Posterior vena cava (tissue), 2 donors: ENCODE measurements at regions not wholly inside any gene's neighbourhood (a gene's known extent, or its start where the extent isn't known, plus 50 kb on each side); places are given as distances from the start of the nearest gene placed in this dataset.
"Not testable (repeated sequence)": the region's sequence is repeated elsewhere in the genome, so short reads cannot be mapped to it uniquely, and the experiment has no call there.

Experiments
- DNase-seq: peaks from one replicate; pipeline ENCODE4 v3.0.0-alpha.2; 2020; ENCODE audit warnings: low spot score
- intact Hi-C, 2 donors: fragments of 100-400 bp; cut with DNase I; formaldehyde crosslinking; loops; one replicate each; pipeline versions ENCODE4 v1.14.1 to v1.14.2; 2022 to 2023
- donor health status: DM: yes; HTN: yes; CAD: no.
- donor health status: DM: yes; HTN: yes; CAD: no.

GRCh38 chr2:87075054-87075790 is 53.6 kb upstream of the PLGLB1 start:
- DNase-seq: peak; percentile 80
- intact Hi-C loops: not testable (repeated sequence)

- peak; percentile 86 for DNase-seq
These were observed 54.2 kb upstream of the PLGLB1 start for GRCh38 chr2:87075791-87076252.

DNA sequence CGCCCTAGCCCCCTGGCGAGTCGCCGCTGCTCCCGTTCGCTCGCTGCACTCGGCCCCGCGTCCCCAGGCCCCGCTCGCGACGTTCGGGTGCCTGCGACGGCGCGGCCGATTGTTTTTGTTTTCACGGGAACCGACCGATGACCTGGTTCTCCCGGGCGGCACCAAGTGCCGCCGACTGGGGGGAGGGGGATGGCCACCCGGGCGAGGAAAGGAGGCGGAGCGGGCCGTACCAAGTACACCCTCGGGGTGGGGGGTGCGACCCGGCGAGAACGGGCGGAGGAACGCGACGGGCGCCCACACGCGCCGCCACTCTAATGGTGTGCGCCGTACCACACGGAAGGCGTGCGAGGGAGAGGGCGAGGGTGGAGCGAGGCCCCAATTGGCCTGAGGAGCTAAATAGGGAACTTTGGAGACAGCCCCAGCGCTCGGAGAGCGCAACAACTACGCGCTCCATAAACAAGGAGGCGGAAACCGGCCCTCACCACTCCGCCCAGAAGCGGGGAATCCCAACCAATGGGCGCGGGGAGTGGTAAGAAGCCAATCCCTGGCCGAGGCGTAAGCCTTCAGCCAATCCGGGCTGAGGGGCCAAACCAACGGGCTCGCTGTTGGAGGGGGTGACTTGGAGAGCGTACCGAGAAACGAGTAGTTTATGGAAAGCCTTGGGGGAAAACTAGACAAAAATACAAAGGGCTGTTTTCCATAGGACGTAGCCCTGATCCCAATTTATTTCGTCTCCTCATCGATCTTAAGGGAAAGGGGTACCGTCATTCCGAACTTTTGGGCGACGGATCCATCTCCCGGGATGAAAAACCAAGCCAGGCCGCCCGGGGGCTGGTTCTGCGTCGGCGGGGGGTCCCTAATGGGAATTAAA is 54.8 kb upstream of the PLGLB1 start:
- DNase-seq: peak; percentile 97
- intact Hi-C loops: not testable (repeated sequence)

More at GRCh38 chr2:87075791-87076252, 54.2 kb upstream of the PLGLB1 start:
- intact Hi-C loops: not testable (repeated sequence)

DNA sequence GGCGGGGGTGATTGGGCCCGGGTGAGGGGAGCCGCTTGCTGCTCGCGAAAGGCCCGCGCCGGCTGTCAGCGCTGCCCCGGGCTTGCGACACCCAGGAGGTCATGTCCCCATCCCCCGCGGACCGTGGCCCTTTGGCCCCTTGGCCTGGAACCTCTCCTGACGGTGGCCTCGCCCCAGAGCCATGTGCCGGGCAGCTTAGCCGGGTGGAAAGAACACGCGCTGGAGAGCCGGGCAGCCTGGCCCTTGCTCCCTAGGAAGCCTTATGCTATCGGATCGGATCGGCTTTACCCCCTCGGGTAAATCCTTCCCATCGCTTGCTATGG is 55.4 kb upstream of the PLGLB1 start:
- DNase-seq, intact Hi-C loops: not testable (repeated sequence)

DNA sequence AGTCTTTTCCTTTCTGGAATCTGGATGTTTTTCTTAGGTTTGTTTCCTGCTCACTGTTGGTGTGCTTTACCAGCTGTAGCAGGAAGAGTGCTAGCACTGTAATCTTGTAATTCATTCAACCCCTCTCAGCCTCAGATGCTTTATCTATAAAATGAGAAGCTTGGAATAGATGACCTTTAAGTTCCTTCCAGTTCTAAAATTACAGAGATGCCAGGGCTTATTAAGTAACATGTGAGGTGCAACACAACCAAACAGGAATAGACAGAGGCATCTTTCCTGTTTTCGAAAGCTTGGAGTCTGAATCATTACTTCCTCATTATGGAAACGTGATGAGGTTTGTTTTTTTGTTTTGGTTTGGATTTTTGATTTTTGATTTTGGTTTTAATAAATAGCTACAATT is 60.1 kb upstream of the PLGLB1 start:
- DNase-seq, intact Hi-C loops: not testable (repeated sequence)

- DNase-seq, intact Hi-C loops: not testable (repeated sequence)
These were observed 66.4 kb upstream of the PLGLB1 start for GRCh38 chr2:87088079-87088478.

DNA sequence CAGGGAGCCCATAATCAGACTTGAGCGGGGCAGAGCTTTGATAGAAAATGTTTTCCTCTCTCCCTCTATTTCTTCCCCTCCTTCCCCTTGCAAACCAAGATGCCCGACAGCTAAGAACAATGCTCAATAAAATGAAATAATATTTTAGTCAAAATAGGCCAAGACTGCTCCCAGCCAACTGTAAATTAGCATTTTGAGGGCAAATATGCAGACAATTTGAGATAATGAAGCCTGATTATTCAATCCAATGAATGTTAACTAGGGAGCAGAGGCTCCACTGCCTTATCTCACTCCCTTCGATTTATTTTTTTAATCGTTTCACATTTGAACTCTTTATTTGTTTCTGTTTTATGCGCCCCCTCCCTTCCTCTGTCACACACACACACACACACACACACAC is 67.8 kb upstream of the PLGLB1 start:
- intact Hi-C loops, DNase-seq: not testable (repeated sequence)

GRCh38 chr2:87093252-87093651 is 71.6 kb upstream of the PLGLB1 start:
- DNase-seq, intact Hi-C loops: not testable (repeated sequence)

DNA sequence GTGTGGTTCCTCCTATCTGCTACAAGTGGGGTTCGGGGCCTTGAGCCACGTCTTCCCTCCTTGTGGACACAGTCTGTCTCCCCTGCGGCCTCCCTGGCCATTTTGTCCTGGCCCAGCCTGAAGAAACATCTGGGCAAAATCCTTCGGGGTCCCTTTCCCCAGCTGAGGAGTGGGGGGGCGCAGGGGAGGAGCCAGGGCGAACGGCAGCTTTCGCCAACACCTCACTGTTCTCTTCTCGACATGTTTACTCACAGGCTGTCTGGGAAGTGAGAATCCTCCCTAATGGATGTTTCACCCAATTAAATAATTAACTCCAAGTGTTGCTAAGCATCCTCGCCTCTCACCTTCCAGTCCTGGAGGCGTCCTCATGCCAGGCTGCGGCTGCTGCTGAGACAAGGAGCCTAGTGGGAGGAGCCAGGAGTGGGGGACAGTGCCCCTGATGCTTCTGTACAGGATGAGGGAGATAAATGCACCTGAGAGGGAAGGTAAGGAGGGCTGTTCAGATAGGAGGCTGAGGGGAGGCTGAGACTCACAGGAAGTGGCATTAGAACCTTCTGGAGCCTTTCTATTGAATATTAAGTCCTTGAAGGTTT is 72.4 kb upstream of the PLGLB1 start:
- intact Hi-C loops: not testable (repeated sequence)
- DNase-seq: peak; percentile 38

DNA sequence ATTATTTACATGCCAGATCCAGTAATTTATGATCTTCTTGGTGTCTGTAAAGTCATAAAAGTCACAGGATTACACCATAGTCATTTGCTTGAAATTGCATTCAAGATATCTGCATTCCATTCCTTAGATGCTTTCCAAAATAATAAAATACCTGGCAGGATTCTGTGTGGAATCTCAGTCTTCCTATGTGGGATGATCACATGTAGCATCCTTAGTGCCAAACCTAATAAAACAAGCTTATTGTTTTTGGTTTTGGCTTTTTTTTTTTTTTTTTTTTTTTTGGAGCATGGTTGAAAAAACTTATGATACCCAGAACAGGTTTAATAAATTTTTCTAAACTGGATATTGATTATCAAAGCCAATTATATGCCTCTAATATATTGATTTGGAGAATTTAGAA is 74.2 kb upstream of the PLGLB1 start:
- intact Hi-C loops, DNase-seq: not testable (repeated sequence)

DNA sequence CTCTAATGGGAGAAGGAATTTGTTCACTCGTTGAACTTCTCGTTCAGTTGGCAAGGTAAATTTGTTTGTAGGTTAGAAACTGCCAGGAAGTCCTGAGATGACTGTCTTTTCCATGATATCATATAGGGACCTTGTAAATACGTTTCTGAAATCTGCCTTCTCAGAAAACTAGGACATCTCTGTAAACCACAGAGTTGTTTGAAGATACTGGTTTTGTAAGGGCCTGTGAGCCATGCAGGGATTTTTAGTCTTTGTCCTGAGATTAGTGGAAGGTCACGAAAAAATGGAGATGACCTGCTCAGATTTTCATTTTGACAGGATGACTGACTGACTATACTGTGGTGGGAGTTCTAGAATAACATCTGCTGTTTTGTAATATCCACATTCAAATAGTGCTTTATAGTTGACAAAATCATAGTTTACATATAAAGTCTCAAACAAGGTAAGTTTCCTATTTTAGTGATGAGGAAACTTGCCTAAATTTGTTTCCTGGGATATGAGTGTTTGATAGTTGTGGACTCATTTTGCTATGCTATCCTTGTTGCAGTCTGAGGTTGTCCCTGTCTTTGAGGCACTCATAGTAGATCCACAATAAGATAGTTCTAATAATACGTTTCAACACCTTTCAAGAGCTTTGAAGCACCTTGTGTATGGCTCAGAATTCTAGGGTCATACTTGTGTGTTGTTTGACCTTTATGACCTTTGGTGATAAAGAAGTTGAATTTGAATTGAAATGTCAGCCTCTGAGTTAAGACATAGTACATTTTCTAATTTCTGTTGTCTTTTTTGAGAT is 107.3 kb upstream of the PLGLB1 start:
- intact Hi-C loops, DNase-seq: not testable (repeated sequence)

DNA sequence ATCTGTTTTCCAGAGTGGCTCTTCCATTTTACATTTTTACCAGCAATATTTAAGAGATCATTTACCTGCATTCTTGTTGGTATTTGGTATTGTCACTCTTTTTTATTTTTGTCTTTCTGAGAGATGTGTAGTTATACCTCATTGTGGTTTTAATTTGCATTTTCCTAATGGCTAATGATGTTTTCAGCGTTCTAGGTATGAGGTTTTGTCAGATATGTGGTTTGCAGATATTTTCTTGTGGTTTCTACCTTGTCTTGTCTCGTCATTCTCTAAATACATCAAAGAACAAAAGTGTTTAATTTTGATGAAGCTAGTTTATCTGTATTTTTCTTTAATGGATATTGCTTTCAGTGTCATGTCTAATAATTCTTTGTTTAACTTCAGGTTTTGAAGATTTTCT is 110.9 kb upstream of the PLGLB1 start:
- DNase-seq, intact Hi-C loops: not testable (repeated sequence)

DNA sequence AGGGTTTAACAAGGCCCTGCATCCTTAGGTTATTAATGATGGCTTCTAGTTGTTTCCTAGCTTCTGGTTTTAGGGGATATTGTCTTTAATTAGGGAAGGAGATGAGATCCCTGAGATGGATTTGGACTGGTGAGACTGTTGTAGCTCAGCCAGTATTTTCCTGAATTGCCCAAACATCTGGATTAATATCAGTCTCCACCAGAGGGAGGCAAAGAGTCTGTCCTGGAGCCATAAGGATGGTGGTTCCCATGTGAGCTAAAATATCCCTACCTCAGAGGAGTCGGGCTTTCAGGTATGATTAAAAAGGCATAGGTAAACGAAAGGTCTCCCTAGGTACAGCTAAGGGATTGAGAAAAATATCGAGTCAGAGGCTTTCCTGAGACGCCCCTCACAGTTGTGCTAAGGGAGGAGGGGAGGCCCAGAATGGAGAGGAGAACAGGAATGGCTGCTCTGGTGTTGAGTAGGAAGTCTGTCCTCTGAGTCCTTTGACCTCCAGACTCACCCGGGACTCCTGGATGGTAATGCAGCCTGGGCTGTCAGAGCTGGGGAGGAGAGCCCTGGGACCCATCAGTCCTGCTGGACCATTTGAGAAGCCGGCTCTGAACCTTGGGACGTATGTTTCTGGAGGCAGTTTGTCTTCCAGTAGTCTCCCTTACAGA is 130.3 kb upstream of the PLGLB1 start:
- DNase-seq, intact Hi-C loops: not testable (repeated sequence)

GRCh38 chr2:87174454-87174853 is 152.8 kb upstream of the PLGLB1 start:
- intact Hi-C loops: not testable (repeated sequence)
- peak; percentile 11 for DNase-seq

DNA sequence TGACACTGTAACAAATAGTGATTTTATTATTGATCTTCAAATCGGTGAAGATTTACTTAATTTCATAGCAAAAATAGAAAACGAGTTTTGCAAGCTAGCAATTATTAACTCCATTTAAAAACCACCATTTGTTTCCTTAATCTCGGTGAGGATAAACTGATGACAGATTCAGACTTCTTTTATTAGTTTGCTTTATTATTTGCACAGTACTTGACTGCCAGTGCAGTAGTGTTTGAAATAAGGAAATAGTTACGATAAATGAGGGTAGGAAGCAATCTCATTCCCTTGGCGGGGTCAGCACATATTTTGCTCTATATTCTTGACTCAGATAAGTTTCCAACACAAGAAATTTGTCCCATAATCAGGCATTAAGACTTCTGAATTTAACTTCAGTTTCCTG is 161.7 kb upstream of the PLGLB1 start:
- DNase-seq, intact Hi-C loops: not testable (repeated sequence)

DNA sequence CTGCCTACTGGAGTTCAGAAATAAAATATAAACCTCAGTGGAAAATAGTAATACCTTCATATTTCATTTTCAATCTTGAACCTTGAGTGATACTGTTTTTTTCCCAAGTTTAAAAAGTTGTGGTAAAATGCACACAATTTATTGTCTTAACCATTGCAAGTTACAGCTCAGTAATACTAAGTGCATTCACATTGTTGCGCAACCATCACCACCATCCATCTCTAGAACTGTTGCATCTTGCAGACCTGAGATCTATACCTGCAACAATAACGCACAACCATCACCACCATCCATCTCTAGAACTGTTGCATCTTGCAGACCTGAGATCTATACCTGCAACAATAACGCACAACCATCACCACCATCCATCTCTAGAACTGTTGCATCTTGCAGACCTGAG is 162.6 kb upstream of the PLGLB1 start:
- intact Hi-C loops: not testable (repeated sequence)

GRCh38 chr2:87189214-87189613 is 167.6 kb upstream of the PLGLB1 start:
- intact Hi-C loops, DNase-seq: not testable (repeated sequence)

More for the DNA sequence above, 162.6 kb upstream of the PLGLB1 start:
- not testable (repeated sequence) for DNase-seq

DNA sequence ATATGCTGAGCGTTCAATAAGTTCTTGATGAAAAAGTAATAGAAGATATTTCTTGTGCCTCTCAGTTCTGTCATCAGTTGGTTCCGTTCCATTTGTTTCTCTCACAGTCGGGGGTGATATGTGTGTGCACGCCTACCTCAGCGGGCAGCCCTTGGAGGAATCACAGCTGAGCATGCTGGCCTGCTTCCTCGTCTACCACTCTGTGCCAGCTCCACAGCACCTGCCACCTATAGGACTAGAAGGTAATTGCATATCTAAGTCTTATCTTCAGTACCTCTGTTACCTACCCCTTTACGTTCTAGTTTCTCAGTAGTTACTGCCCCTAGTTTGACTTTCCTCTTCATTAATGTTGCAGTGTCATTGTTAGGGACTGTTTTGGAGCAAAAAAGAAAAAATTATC is 171.7 kb upstream of the PLGLB1 start:
- intact Hi-C loops, DNase-seq: not testable (repeated sequence)
